AML-193 (cell line): ENCODE measurements at regions not wholly inside any gene's neighbourhood (a gene's known extent, or its start where the extent isn't known, plus 50 kb on each side); places are given as distances from the start of the nearest gene placed in this dataset.
"Not testable (repeated sequence)": the region's sequence is repeated elsewhere in the genome, so short reads cannot be mapped to it uniquely, and the experiment has no call there.

Source experiments
- DNase-seq, 2 experiments: peaks; one replicate each; lab custom pipeline; 2025; lab: John Stamatoyannopoulos, UW

DNA sequence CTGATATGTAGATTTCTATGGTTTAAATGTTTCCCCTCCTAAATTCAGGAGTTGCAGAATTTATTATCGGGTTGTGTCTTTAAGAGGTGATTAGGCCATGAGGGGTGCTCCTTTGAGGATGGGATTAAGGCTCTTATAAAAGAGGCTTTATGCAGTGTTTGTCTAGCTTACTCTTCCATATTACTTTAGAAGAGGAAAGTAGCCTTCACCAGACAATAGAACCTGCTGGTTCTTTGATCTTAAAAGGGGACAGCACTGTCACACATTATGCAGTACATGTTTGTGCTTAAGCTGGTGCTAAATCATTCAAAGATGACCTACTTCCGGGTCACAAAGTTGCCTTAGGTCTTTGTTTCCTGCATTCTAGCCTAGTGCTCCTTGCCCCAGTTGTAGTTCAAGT, 81.0 kb downstream of the CPXCR1 start:
- DNase-seq: no peak

DNA sequence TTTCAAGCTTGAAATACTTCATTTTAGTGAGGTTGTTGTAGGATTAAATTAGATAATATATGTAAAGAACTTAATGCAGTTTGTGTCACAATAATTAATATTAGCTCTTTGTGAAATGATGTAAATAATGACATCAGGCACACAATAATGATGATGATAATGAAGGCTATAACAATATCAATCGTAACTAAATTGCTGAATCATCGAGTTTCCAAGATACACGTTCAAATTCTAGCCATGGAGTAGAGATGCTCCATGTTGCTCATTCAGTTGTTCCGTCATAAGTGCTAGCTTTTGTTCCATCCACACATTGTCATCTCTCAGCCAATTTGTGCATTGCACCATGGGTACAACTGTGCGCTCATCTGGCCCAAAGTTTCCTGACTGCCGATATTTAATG, 83.1 kb downstream of the CPXCR1 start:
- no peak for DNase-seq

DNA sequence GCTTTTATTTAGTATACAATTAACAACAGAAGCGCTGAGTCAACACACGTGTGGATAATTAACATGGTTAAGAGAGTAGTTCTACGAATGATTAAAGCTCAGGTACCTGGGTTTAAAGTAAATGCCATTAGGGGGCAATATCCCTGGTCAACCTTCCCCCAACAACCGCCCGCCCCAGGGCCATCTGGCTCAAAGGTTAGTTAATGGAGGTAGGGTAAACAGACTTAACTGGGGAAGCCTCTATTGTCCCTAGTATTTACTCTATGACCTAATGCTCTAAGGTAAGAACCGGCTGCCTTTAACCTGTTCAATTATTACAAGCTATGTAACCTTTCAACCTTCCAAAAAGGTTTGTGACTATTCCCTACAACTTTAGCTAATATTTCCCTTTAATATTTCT, 90.7 kb downstream of the CPXCR1 start:
- not testable (repeated sequence) for DNase-seq

DNA sequence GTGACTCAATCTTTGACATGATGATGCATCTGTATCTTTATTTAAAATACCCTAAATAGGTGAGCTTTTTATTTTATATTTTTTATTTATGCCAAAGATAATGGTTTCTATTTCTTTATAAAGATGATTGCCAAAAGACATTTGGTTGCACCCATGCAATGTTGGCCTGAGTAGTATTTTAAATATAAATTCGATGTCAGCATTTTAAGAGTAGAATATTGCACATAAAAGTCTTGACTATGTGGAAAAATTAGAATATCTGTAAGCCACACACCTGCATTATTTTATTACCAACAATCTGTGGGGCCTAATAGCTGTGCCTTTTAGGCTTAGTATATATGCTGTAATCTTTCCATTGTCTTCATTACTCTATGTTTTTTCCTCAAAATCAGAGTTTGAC, 91.4 kb downstream of the CPXCR1 start:
- no peak for DNase-seq

DNA sequence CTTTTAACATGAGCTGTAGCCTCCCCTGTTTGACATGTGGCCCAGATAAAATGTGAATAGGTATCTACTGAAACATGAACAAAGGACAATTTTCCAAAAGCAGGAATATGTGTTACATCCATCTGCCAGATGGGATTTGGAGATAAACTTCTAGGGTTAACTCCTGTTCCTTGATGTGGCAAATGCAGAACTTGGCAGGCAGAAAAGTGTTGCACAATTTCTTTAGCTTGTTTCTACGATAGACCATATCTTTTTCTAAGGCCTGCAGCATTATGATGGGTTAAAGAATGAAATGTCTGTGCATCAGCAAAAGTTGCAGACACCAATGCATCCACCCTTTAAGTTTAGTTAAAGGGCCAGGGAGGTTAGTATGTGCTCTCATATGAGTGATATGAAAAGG, 96.8 kb downstream of the CPXCR1 start:
- not testable (repeated sequence) for DNase-seq

DNA sequence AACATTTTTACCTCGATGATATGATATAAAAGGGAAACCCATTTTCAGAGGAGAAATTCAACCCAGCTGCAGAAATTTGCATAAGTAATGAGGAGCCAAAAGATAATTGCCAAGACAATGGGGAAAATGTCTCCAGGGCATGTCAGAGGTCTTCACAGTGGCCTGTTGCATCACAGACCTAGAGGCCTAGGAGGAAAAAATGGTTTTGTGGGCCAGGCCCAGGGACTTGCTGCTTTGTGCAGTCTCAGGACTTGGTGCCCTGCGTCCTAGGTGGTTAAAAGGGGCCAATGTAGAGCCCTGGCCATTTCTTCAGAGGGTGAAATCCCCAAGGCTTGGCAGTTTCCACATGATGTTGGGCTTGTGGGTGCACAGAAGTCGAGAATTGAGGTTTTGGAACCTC, 106.9 kb downstream of the CPXCR1 start:
- DNase-seq: no peak

DNA sequence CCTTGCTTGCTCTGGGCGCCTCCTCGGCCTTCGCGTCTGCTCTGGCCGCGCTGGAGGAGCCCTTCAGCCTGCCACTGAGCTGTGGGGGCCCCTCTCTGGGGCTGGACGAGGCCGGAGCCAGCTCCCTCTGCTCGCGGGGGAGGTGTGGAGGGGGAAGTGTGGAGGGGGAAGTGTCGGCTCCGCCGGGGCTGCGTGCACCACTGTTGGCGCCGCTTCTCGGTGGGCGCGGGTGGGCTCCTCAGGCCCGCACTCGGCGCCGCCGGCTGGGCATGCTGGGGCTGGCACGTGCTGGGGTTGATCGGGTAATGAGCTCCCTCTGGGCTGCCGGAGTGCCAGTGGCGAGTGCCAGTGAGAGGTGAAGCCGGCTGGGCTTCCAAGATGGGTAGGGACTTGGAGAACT, 116.7 kb downstream of the CPXCR1 start:
- DNase-seq: no peak

DNA sequence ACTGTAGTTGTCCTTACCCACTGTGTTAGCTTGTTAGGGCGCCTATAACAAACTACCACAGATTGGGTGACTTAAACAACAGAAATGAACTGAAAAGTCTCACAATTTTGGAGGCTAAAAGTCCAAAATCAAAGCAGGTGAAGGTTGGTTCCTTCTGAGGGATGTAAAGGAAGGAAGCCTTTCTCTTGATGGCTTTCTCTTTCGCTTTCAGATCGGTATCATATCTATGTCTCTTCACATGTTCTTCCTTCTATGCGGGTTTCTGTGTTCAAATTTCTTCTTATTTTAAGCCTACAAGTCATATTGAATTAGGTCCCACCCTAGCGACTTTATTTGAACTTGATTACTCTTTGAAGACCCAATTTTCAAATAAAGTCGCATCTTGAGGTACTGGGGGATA, 118.6 kb downstream of the CPXCR1 start:
- no peak for DNase-seq

DNA sequence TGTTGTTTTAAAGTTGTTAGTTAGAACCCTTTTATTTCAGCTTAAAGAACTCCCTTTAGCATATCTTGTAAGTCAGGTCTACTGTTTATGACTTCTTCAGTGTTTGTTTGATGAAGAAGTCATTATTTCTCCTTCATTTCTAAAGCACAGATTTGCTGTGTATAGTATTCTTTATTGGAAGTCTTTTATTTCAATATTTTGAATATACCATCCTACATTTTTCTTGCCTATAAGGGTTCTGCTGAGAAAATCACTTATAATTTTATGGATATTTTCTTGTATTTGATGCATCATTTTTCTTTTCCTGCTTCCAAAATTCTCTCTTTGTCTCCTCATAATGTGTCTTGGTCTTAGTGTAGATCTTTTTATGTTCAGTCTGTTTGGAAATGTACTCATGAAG, 134.5 kb downstream of the CPXCR1 start:
- DNase-seq: no peak

DNA sequence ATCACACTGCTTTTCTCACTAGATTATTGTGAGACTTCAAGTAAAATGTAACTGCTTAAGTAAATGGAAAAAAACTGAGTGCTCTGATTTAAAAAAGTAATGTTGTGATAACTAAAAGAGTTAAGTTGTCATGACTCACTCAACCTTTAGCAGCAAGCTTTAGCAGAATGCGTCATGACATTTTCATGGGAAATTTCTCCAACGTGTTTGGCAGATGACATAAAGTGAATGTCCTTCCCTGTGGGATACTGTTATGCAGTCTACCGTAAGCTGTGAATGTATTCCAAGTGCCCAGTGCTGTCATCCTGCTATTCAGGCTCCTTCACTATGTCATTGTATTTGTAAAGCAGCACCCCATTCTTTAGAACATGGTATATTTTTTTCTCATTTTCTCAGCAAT, 136.2 kb downstream of the CPXCR1 start:
- DNase-seq: no peak

DNA sequence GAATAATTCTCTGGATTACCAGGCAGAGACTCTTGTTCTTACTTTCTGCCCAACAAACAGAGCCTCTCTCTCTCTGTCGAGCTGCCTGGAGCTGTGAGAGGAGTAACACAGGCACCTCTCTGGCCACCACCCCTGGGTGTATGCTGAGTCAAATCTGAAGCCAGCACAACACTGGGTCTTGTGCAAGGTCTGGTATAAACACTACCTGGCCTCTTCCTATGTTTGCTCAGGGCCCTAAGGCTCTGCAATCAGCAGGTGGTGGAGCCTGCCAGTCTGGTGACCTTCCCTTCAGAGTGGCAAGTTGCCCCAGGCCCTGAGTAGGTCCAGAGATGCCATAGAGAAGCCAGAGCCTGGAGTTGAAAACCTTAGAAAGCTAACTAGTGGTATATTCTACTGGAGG, 139.9 kb downstream of the CPXCR1 start:
- no peak for DNase-seq

DNA sequence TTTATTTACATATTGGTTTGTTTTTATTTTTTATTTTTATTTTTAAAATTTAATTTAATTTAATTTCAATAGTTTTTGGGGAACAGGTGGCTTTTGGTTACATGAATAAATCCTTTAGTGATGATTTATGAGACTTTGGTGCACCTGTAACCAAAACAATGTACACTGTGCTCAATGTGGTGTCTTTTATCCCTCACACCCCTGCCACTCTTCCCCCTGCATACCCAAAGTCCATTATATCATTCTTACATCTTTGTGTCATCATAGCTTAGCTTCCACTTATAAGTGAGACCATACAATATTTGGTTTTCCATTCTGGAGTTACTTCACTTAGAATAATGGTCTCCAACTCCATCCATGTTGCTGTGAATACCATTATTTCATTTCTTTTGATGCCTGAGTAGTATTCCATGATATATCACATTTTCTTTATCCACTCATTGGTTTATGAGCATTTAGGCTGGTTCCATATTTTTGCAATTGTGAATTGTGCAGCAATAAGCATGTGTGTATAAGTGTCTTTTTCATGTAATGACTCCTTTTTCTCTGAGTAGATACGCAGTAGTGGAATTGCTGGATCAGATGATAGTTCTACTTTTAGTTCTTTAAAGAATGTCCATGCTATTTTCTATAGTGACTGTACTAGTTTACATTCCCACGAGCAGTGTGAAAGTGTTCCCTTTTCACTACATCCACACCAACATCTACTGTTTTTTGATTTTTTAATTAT, 157.1 kb downstream of the CPXCR1 start:
- DNase-seq: no peak

DNA sequence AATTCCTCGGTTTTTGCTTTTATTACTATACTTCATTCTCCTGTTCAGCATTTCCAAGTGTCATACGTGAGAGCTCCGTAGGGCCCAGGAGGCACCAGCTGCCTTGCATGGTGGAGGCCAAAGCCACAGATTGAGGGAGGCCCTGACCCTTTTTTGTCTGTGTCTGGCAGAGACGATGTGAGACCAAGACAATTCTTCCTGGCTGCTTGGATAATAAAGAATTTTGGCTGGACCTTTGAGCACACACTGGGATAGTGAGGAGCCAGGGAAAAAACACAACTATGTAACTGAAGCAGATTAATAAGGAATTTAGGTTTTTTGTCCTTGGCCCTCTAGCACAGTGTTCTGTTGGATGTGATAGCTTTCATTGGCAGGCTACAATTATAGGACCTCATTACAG, 161.0 kb downstream of the CPXCR1 start:
- DNase-seq: no peak

DNA sequence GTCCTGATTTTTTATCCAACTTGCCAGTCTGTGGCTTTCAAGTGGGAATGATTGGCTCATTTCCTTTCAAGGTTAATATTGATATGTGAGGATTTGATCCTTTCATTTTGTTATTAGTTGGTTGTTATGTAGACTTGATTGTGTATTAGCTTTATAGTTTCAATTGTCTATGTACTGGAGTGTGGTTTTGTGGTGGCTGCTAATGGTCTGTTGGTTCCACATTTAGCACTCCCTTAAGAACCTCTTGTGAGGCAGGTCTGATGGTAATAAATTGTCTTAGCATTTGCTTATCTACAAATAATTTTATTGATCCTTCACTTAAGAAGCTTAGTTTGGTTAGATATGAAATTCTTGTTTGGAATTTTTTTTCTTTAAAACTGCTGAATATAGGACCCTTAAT, 190.6 kb downstream of the CPXCR1 start:
- DNase-seq: no peak

DNA sequence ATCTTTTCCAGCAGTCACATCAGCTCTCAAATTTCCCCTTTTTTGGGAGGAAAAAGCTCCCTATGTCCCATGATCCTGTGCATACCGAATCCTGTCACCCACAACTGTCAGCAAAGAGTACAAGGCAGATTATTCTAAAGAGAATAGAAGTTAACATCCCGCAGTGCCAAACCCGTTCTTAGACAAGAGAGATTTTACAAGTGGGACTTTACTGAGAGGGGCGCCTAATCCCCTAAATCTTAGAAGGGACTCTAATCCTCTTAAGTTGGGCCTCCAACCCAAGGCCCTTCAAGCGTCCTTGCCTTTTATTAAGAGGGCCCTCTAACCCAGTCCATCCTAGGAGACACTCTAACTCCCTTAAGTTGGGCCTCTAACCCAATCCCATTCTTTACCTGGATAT, 193.9 kb downstream of the CPXCR1 start:
- no peak for DNase-seq

DNA sequence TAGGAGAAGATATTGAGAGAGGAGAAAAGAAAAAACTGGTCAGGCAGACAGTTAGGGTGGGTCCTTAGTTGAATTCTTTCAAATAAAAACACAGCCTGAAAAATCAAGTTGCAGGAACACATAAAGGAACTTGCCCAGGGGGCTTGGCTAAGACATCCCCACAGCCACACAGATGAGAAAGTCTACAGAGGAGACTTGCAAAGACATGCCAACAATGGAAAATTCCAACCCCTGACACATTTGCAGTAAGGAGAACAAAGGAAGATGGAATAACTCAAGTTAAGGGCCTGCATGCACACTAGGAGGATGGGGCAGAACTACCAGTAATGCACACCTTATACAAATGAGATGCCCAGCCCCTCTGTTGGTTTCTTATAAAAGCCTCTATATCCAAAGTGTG, 197.6 kb downstream of the CPXCR1 start:
- no peak for DNase-seq

DNA sequence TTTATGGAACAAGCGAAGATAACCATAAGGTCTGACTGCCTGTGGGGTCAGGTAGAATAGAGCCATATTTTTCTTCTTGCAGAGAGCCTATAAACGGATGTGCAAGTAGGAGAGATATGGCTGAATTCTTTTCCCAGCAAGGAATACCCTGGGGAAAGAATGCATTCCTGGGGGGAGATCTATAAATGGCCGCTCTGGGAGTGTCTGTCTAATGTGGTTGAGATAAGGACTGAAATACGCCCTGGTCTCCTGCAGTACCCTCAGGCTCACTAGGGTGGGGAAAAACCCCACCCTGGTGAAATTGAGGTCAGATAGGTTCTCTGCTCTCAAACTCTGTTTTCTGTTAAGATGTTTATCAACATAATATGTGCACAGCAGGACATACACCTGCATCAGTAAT, 209.0 kb downstream of the CPXCR1 start:
- not testable (repeated sequence) for DNase-seq

DNA sequence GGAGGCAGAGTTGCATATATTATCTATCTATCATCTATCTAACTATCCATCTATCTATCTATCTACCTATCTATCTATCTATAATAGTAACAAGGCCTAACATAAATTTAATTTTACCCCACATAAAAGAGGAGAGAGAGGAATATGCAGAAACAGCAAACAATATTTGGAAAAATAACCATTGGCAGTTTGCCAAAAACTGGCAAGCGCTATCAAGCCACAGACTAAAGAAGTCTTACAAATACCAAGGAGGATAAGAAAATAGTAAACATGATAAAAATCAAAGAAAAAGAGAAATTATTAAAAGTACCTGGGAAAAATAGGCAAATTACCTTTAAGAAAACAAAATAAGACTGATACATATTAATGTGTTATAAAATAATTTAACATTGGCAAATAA, 230.8 kb downstream of the CPXCR1 start:
- no peak for DNase-seq

DNA sequence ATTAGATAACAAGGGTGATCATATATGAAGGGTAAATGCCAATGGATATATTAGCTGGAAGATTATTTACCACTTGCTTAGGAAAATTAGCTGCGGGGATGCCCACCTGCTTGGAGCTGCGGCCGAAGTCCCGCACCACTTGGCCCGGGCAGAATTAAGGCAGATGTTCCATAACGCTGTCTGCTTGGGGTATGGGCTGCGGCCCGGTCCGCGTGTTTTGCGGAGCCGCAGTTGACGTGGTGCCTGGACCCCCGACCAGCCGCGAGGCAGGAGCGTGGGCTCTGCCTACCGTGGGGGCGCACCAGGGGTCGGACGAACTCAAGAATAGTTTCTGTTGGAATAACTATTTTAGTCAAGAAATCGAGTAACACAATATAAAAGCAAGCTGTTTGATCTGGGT, 235.2 kb downstream of the CPXCR1 start:
- no peak for DNase-seq

DNA sequence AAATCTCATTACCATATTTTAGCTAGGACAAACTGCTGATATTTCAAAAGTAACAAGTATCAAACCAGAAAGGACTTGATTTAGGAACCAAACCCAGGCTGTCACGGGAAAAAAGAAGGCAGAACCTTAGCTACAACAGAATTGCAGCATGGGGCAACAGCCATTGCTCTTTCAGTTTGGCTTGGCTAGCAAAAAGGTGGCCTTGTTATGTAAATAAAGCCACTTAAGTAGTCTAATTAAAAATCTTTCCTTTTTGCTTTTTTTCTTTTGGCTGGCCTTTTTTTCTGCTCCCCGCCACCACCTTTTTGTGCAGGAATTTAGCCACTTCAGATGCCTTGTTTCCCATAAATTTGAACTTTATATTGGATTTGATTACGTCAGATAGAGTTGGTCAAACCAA, 235.9 kb downstream of the CPXCR1 start:
- no peak for DNase-seq

DNA sequence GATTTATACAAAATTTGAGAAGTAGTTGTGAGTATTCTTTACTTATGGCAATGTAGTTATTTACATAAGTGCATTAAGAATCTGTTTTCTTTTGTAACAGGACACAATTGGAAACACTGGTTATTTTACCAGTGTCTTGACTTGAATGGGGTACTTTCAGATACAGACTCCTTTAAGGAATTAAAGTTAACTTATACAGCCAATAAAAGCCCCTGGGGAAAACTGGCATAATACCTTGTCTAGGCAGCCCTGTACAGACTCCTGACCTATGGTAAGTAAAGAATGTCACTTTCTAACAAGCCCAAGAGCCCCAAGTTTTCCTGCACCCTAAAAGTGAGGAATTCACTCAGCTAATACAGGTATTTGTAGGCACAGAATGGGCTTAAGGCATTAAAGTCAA, 241.8 kb downstream of the CPXCR1 start:
- no peak for DNase-seq

DNA sequence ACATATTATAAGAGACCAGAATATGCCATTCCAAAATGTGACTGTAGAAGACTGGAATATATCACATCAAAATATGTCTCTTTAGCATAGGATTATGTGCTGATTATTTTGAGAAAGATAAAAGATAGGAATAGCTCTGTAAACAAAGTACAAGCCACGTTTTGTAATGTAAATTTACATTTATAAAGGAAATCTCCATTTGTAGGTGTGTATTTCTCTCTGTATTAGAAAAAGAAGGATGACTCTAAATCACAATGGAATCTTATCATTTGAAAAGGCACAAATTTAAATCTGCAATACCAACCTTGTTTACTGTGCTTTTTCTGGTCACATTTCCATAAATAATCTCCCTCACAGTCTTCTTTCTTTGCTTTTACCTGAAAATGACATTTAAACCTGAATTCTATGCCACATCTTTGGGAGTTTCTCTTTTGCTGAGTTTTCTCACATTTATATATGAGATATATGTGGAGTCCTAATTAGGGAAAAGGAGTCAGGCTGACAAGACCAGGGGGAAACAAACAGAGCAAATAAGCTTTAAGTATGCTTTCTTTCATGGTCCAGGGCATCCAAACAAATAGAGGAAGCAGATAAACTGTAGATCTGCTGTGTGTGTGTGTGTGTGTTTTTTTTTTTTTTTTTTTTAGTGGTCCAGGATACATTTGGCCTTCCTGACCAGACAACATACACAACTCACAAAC, 244.0 kb downstream of the CPXCR1 start:
- no peak for DNase-seq

DNA sequence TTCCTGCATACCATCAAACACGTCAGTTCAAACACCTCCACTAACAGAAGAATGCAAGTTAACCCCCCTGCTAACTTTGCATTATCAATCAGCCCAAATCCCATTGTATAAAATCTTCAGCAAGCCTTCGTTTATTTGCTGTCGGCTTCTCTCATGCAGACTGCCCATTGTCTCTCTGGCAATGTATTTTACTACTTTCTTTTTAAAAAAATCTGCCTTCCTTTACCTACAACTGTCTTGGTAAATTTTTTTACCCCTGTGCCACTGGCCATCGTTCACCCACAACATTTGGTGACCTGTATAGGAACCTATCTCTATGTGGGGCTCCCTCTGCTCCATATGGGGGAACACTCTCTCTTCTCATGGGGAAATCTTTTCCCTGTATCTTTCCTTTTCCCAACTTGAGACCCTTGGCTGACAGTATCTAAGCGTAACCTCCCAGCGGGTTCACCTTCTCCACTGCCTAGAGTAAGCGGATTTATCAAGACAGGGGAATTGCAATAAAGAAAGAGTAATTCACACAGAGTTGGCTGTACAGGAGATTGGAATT, 244.6 kb downstream of the CPXCR1 start:
- DNase-seq: no peak

DNA sequence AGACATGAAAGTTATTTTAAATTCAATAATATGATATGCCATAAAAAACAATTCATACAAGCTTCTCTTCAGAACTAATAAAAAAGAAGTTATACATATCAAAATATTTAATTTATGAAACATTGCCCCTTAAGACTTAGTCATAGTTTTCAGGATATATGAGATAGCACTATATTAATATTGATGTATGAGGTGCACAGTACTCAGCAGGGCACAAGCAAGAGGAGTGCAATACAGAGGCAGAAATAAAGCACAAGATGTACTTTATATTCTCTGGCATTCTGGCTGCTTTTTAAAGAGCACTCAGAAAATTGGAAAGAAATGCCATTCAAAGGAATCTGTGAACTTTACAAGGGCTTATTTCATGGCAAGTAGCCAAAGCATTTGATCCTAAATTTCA, 274.9 kb downstream of the CPXCR1 start:
- DNase-seq: no peak
